ENCODE measurements at regions not wholly inside any gene's neighbourhood (a gene's known extent, or its start where the extent isn't known, plus 50 kb on each side); places are given as distances from the start of the nearest gene placed in this dataset.

- TF ChIP-seq EZH2 (IDR thresholded peaks at IDR 0.05; ENCODE audit: low read length, missing control alignments) = no peak
- TF ChIP-seq CTCF (conservative IDR thresholded peaks at IDR 0.05 in 1 of 2, IDR thresholded peaks at IDR 0.05 in 1 of 2; ENCODE audit: low read depth in 1 of 2, low read length in 2 of 2) = no peak
Observed at GRCh38 chr4:131499141-131499873, 1649.8 kb upstream of the PCDH10 start.

All from fibroblast of lung (primary cell).